ENCODE measurements at regions not wholly inside any gene's neighbourhood (a gene's known extent, or its start where the extent isn't known, plus 50 kb on each side); places are given as distances from the start of the nearest gene placed in this dataset.

GRCh38 chr4:187840814-187841213 lies 154.8 kb upstream of the ZFP42 start:
- no peak for DNase-seq (ENCODE audit: low read depth, low spot score)
- Histone ChIP-seq H3K4me3 (ENCODE audit: insufficient read length, low read depth) (no peak overlapping the region), H3K9me3 (ENCODE audit: insufficient read depth, low read length) (no peaks in the 10 kb centered on the region), H3K4me1 (ENCODE audit: insufficient read depth, insufficient read length) (no peaks in the 10 kb centered on the region), H3K9ac (ENCODE audit: insufficient read length, low read depth) (no peak overlapping the region), H3K27me3 (ENCODE audit: insufficient read depth, insufficient read length) (no peaks in the 10 kb centered on the region), H3K36me3 (ENCODE audit: insufficient read depth, insufficient read length, low read length) (no peaks in the 10 kb centered on the region)
- no peak for TF ChIP-seq SUZ12 (IDR thresholded peaks at IDR 0.05; ENCODE audit: extremely low read depth, insufficient read depth, insufficient read length)
- TF ChIP-seq YY1 (IDR thresholded peaks at IDR 0.05; ENCODE audit: insufficient read depth, insufficient read length) = no peak
- TF ChIP-seq ZNF274 (IDR thresholded peaks at IDR 0.05; ENCODE audit: low read depth, low read length) = no peak

- DNase-seq (ENCODE audit: low read depth, low spot score) = no peak
- no peak overlapping the region for H3K4me3 ChIP-seq (ENCODE audit: insufficient read length, low read depth)
- H3K9ac ChIP-seq (ENCODE audit: insufficient read length, low read depth) = no peak overlapping the region
- H3K4me1 ChIP-seq (ENCODE audit: insufficient read depth, insufficient read length) = no peaks in the 10 kb centered on the region
- H3K27me3 ChIP-seq (ENCODE audit: insufficient read depth, insufficient read length) = no peaks in the 10 kb centered on the region
- no peaks in the 10 kb centered on the region for H3K9me3 ChIP-seq (ENCODE audit: insufficient read depth, low read length)
- H3K36me3 ChIP-seq (ENCODE audit: insufficient read depth, insufficient read length, low read length) = no peaks in the 10 kb centered on the region
- TF ChIP-seq ZNF274 (IDR thresholded peaks at IDR 0.05; ENCODE audit: low read depth, low read length) (no peak), SUZ12 (IDR thresholded peaks at IDR 0.05; ENCODE audit: extremely low read depth, insufficient read depth, insufficient read length) (no peak), YY1 (IDR thresholded peaks at IDR 0.05; ENCODE audit: insufficient read depth, insufficient read length) (no peak)
Measured at GRCh38 chr4:187849556-187850225, 145.9 kb upstream of the ZFP42 start.

- no peaks in the 10 kb centered on the region for H3K36me3 ChIP-seq (ENCODE audit: insufficient read depth, insufficient read length, low read length)
- no peak overlapping the region for H3K9ac ChIP-seq (ENCODE audit: insufficient read length, low read depth)
- TF ChIP-seq YY1 (IDR thresholded peaks at IDR 0.05; ENCODE audit: insufficient read depth, insufficient read length) = no peak
- no peak for TF ChIP-seq SUZ12 (IDR thresholded peaks at IDR 0.05; ENCODE audit: extremely low read depth, insufficient read depth, insufficient read length)
- TF ChIP-seq ZNF274 (IDR thresholded peaks at IDR 0.05; ENCODE audit: low read depth, low read length) = no peak
- H3K27me3 ChIP-seq (ENCODE audit: insufficient read depth, insufficient read length) = no peaks in the 10 kb centered on the region
- no peak for DNase-seq (ENCODE audit: low read depth, low spot score)
- H3K9me3 ChIP-seq (ENCODE audit: insufficient read depth, low read length) = no peaks in the 10 kb centered on the region
- no peaks in the 10 kb centered on the region for H3K4me1 ChIP-seq (ENCODE audit: insufficient read depth, insufficient read length)
- no peak overlapping the region for H3K4me3 ChIP-seq (ENCODE audit: insufficient read length, low read depth)
Measured at GRCh38 chr4:187865914-187866313, 129.7 kb upstream of the ZFP42 start.

- Histone ChIP-seq H3K9me3 (ENCODE audit: insufficient read depth, low read length) (no peaks in the 10 kb centered on the region), H3K9ac (ENCODE audit: insufficient read length, low read depth) (no peak overlapping the region), H3K4me1 (ENCODE audit: insufficient read depth, insufficient read length) (peaks cover 2% of the 10 kb centered on the region), H3K4me3 (ENCODE audit: insufficient read length, low read depth) (no peak overlapping the region), H3K36me3 (ENCODE audit: insufficient read depth, insufficient read length, low read length) (no peaks in the 10 kb centered on the region), H3K27me3 (ENCODE audit: insufficient read depth, insufficient read length) (no peaks in the 10 kb centered on the region)
- no peak for DNase-seq (ENCODE audit: low read depth, low spot score)
- TF ChIP-seq YY1 (IDR thresholded peaks at IDR 0.05; ENCODE audit: insufficient read depth, insufficient read length) (no peak), ZNF274 (IDR thresholded peaks at IDR 0.05; ENCODE audit: low read depth, low read length) (no peak), SUZ12 (IDR thresholded peaks at IDR 0.05; ENCODE audit: extremely low read depth, insufficient read depth, insufficient read length) (no peak)
Measured at GRCh38 chr4:187883049-187883448, 112.5 kb upstream of the ZFP42 start.

GRCh38 chr4:187883836-187884475 lies 111.6 kb upstream of the ZFP42 start:
- Histone ChIP-seq H3K4me1 (ENCODE audit: insufficient read depth, insufficient read length) (peaks cover 2% of the 10 kb centered on the region), H3K36me3 (ENCODE audit: insufficient read depth, insufficient read length, low read length) (no peaks in the 10 kb centered on the region), H3K27me3 (ENCODE audit: insufficient read depth, insufficient read length) (no peaks in the 10 kb centered on the region), H3K9ac (ENCODE audit: insufficient read length, low read depth) (no peak overlapping the region), H3K9me3 (ENCODE audit: insufficient read depth, low read length) (no peaks in the 10 kb centered on the region), H3K4me3 (ENCODE audit: insufficient read length, low read depth) (no peak overlapping the region)
- no peak for TF ChIP-seq ZNF274 (IDR thresholded peaks at IDR 0.05; ENCODE audit: low read depth, low read length)
- no peak for TF ChIP-seq SUZ12 (IDR thresholded peaks at IDR 0.05; ENCODE audit: extremely low read depth, insufficient read depth, insufficient read length)
- TF ChIP-seq YY1 (IDR thresholded peaks at IDR 0.05; ENCODE audit: insufficient read depth, insufficient read length) = no peak
- DNase-seq (ENCODE audit: low read depth, low spot score) = no peak

- no peak for TF ChIP-seq YY1 (IDR thresholded peaks at IDR 0.05; ENCODE audit: insufficient read depth, insufficient read length)
- no peak for DNase-seq (ENCODE audit: low read depth, low spot score)
- no peak overlapping the region for H3K4me3 ChIP-seq (ENCODE audit: insufficient read length, low read depth)
- H3K9ac ChIP-seq (ENCODE audit: insufficient read length, low read depth) = no peak overlapping the region
- no peaks in the 10 kb centered on the region for H3K36me3 ChIP-seq (ENCODE audit: insufficient read depth, insufficient read length, low read length)
- H3K27me3 ChIP-seq (ENCODE audit: insufficient read depth, insufficient read length) = no peaks in the 10 kb centered on the region
- peaks cover 2% of the 10 kb centered on the region for H3K4me1 ChIP-seq (ENCODE audit: insufficient read depth, insufficient read length)
- H3K9me3 ChIP-seq (ENCODE audit: insufficient read depth, low read length) = no peaks in the 10 kb centered on the region
Measured at GRCh38 chr4:187887906-187888305, 107.7 kb upstream of the ZFP42 start.

- DNase-seq (ENCODE audit: low read depth, low spot score) = no peak
- Histone ChIP-seq H3K4me3 (ENCODE audit: insufficient read length, low read depth) (no peak overlapping the region), H3K27me3 (ENCODE audit: insufficient read depth, insufficient read length) (no peaks in the 10 kb centered on the region), H3K36me3 (ENCODE audit: insufficient read depth, insufficient read length, low read length) (no peaks in the 10 kb centered on the region), H3K9me3 (ENCODE audit: insufficient read depth, low read length) (no peaks in the 10 kb centered on the region), H3K9ac (ENCODE audit: insufficient read length, low read depth) (no peak overlapping the region), H3K4me1 (ENCODE audit: insufficient read depth, insufficient read length) (no peaks in the 10 kb centered on the region)
- TF ChIP-seq SUZ12 (IDR thresholded peaks at IDR 0.05; ENCODE audit: extremely low read depth, insufficient read depth, insufficient read length) (no peak), YY1 (IDR thresholded peaks at IDR 0.05; ENCODE audit: insufficient read depth, insufficient read length) (no peak), ZNF274 (IDR thresholded peaks at IDR 0.05; ENCODE audit: low read depth, low read length) (no peak)
Measured at GRCh38 chr4:187889651-187890050, 105.9 kb upstream of the ZFP42 start.

All from NT2/D1 (cell line).